GM19035 (cell line): ENCODE measurements at regions not wholly inside any gene's neighbourhood (a gene's known extent, or its start where the extent isn't known, plus 50 kb on each side); places are given as distances from the start of the nearest gene placed in this dataset.

Experiments
- ATAC-seq: cut with Tn5 transposase; IDR thresholded peaks from one replicate; pipeline ENCODE4 v1.9.1; 2021; ENCODE audit not compliant: unreplicated experiment

DNA sequence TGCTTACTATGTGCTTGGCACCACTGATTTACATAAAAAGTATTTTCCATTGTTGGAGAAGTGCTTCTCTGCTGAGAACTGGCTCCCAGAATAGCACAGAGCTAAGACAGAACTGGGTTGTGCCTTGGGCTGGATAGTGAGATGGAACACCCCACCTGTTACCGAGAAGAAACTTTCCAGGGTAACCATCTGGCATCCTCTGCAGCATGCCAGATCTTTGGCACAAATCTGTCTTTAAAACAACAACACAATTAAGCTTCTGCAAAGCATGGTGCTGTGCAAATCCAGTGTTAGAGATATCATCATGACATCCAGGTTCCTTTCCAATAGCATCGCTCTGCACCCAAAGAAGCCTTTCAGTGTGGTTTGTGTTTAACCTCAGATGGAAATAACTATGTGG, 202.5 kb upstream of the RFC3 start:
- no peak for ATAC-seq

DNA sequence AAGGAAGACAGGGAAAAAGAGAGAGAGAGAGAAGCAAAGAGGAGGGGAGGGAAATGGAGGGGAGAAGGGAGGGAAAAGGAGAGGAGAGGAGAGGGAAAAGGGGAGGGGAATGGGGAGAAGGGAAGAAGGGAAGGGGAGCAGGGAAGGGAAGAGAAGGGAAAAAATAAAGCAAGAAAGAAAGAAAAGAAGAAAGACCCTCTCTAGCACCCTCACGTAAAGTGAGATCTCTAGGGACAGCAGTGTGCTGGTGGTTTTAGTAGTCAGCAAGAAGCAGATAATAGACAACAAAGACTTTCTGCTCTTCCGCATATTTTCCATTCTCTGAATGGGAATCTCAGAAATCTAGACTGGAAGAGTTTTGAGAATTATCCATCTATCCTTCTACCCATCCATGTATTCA, 201.8 kb upstream of the RFC3 start:
- no peak for ATAC-seq

DNA sequence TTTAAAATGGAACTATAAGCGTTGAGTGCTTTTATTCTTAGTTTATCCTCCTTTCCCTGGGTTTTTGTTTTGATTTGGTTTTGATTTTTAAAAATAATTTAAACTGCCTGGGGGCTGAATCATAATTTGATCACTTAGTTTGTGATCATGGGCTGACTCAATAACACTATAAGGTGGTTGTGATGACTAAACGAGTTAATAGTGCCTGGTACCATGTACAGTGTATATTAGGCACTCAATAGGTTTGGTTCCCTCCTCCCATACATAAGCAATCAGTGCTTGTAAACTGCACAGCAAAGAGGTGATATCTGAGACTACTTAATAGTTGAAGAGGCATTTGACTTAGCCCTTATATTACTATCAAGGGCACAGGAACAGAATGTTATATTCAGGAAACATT, 200.9 kb upstream of the RFC3 start:
- no peak for ATAC-seq

DNA sequence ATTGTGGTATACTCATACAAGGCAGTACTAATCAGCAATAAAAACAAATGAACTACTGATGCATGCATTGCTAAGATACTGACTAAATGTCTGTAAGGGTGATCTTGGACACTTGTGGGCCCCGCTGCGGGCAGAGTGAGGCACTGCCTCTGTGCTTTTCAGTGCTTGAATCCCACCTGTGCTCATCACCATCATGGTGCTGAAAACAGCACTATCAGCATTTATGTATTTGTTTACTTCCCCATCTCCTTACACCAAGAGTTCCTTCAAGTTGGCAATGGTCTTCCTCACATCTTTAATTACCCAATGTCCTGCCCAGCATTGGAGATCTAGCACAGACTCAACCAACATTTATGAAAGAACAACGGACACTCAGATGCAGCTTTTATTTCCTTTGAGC, 193.7 kb upstream of the RFC3 start:
- no peak for ATAC-seq

DNA sequence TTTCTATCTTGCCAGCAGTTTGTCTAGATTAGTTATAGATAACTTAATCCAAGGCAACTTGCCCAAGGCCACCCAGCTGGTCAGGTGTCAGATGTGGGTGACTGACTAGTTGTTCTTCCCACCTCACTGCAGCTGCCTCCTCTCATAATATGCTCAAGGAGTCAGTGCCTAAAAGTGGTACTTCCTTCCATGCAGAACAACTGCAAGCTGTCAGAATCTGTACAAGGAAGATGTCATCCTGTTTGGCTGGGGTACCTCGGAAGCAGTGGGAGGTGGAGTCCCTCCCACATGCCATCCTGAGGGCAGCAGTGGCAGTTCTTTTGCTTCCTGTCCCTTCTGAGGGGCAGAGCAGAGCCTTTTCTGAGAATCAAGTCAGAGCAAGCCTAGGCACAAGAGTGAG, 193.2 kb upstream of the RFC3 start:
- ATAC-seq = no peak

DNA sequence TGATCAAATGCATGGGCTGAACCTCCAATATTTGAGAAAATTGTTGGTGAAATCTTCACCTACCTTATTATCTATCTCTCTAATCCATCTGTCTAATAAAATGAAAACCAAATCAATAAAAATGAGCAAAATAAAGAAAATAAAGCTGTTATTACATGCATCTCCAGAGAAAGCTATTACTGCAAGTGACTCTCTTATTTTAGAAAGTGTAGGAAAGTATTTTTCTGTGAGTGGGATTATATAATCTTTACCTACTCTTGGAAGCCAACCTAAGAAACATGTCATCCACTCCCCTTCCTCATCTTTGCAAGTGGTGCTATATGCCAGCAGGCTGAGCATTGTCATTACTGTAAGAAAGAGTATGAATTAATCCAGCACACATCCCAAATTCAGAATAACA, 191.5 kb upstream of the RFC3 start:
- ATAC-seq = no peak

DNA sequence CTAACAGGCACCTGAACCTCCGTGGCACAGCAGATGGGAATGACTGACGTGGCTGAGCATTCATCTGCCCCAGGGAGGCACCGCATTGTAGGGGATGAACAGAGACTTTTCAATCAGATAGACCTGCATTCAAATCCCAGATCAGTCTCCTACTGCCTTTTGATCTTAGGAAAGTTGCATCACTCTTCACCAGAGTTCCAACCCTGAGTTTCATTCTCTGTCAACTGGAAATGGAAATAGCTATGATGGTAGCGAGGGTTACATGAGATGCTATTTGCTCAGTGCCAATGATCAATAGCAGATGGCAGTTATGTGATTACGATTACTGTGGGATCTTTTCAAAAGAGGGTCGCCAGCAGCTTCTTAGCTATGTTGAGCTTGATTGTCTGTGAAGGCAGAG, 189.3 kb upstream of the RFC3 start:
- no peak for ATAC-seq

DNA sequence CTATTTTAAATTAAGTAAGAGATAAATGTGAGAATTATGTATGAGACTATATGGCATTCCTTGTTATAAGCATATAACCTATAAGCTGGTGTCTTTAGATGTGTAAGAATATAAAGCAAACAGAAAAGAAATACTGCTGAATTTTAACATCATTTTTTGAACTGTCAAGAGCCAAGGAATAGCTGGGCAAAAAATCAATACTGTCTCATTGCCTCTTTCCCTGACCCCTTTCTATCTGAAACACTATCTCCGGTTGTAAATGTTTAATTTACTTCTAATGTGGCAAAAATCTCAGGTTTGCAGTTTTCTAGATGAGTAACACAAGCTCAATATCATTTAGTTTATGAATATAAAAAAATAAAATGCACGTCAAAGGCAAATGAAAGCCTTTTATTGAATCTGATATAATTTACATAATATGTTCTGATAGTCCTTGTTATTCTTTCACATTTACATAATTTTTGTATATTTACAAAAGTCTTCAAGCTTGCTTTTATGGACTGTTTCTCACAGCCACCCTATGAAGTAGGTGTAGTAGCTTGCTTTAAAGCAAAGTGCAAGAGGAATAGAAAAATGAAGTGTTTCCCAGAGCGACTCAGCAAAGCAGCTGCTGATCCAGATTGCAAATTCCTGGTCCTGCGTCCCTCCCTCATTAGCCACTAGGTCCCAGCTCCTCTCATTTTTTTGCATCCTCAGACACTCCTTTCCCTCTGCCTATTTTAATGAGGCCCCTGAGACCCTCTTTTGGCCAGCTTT, 188.2 kb upstream of the RFC3 start:
- no peak for ATAC-seq

DNA sequence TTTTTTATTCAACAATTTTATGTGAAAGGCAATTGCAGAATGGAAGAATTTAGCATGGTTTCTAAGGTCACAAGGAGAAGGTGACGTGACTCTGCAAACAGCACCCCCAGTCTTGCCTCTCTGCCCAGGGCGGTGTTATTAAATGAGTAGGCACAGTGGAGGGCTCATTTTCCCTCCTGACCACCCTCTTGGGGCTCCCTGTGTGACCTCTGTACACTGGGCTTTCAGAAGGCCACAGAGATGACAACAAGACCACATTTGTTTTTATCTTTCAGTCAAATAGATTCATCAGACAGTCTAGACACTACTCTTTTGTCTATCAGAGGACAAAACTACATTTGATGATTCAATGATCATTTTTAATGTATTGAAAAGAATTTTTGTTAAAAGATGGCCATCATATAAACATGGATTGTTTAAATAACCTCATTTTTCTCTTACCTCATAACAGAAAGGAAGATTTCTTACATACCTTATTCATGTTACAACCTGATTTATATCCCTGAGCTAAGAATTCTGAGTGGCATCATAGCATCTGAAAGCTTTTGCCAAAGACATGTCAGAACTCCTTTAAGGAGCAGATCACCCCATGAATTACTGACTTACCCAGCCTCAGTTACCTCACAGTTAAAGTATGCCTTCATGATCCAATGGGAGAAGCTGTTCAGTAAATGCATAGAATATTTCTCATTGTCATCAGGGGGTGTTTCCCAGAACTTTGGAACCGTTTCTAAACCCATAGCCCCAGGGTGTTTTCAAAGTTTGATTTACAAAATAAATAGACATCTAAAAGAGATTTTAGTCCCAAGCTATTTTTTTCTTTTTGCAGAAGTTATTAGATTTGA, 184.0 kb upstream of the RFC3 start:
- ATAC-seq = no peak

DNA sequence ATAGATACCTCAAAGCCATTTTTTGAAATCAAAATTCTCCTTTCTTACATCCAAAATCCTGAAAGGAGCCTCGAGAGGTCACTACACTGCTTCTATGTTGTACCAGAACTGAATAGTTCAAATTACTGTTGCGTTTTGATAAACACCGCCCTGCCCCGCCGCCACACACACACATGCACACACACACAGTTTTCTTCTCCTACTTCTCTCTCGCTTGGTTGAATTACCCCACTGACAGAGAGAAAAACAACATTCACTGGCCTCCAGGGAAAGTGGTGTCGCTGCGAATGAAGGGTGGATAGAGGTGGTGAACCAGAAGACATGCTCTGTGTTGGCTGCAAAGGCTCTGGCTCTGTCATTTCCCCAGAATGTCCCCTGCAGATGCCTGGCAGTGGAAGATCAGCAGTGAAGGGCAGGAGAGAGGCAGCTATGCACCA, 183.4 kb upstream of the RFC3 start:
- ATAC-seq = no peak

DNA sequence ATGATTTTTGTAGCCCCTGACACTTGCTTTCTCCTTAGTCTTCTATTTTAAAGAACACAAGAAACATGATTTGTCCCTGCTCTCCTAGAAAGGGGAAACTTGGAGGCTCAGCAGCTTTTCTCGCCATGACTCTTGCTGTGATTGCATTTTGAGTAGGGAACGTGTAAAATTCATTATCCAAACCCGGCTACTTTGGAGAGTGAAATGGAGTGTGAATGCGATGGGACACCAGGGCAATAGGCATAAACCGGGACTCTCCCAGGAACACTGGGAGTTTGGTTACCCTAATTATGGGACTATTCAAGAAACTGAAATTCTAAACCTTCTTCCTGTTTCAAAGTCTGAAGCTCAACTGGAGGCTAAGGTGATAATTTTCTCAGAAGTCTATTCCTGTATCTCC, 181.7 kb upstream of the RFC3 start:
- ATAC-seq = no peak

DNA sequence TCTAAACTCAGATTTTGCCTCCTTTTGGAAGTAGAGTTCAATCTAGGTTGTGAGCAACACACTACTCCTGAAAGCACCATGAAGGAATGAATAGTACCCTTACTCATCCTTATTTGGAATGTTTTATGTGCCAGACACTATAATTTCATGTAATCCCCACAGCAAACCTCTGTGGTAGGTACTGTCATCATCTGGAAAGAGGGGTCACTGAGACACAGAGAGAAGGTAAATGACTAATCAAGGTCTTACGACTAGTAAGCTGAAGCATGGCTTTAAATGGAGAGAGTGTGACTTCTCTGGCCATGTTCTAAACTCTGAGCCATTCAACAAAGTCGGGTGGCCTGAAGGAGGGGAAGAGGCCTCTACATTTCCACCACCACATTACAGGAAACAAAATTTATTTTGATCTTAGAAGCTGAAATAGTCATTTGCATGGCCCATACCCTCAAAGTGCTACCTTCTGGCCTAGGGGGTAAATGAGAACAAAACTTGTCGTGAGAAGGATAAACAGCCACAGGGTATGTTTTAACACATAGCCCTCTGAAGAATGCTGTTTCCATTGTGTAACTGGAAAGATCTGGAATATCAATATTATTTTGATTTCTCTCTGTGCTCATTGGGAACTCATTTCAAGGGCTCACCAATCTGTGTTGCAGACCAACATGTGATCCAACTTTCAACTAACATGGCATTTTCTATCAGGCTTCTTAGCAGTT, 180.8 kb upstream of the RFC3 start:
- ATAC-seq = no peak

DNA sequence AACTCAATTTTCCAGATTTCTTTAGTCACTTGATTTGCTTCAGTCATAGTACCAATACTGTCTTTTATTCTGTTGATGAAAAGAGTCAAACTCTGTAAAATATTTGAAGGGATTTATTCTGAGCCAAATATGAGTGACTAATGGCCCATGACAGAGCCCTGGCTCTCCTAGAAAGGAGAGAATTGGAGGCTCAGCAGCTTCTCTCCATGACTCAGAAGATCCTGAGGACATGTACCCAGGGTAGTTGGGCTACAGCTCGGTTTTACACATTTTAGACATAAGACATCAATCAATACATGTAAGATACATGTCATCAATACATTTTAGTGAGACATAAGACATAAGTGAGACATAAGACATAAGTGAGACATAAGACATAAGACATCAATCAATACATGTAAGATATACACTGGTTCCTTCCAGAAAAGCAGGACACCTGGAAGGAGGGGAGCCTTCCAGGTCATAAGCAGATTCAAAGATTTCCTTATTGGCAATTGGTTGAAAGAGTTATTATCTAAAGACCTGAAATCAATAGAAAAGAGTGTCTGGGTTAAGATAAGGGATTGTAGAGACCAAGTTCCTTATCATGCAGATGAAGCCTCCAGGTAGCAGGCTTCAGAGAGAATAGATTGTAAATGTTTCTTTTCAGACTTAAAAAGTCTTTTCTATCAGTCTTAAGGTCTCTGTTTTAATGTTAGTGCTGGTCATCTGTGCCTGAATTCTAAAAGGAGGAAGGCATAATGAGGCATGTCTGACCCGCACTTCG, 179.8 kb upstream of the RFC3 start:
- ATAC-seq = no peak

DNA sequence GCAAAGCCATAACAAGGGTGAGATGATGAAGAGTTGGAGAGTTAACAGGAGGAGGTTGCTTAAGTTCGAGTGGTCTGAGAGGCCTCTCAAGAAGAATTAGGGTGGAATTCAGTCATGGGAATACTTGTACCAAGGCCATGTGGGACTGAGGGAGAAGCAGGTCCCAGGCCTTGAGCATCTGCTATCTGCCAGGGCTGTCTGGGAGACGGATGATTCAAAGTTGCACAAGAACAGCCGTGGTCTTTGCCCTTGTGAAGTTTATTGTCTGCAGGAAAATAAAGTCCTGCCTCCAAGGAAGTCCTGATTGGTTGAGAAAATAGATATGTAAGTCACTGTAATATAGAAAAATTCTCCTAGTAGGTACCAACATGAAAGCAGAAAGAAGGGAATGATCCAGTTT, 178.8 kb upstream of the RFC3 start:
- no peak for ATAC-seq

DNA sequence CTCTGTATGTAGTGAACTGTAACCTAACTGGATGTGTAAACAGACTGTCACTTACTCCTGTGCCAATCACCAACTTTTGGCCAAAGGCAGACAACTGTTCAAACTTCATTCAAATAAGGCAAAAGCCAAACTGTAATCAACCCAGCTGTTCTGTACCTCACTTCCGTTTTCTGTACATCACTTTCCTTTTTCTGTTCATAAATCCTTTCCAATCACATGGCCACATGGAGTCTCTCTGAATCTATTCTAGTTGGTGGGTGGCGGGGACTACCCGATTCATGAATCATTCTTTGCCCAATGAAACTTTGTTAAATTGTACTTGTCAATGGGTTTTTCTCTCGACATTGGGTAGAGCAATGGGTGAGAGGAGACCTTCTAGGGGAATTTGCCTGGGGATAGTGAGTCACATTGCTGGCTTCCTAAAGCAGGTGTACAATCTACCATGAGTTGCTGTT, 178.3 kb upstream of the RFC3 start:
- peak; percentile 72 for ATAC-seq

DNA sequence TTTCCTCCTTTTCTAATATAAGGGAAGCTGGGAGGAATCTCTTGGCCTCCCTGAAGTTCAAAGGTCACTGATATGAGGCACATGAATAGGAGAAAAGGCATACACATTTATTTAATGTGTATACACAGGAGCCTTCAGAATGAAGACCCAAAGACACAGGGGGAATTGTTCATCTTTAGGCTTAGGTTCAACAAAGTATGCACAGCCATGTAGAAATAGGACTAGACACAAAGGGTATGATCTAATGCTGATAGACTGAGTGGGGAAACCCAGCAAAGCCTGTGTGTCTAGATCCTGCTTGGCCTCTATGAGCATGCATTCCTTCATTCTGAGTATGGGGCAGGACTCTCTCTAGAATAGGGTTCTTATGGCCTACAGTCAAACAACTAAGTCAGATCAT, 177.1 kb upstream of the RFC3 start:
- ATAC-seq = no peak

DNA sequence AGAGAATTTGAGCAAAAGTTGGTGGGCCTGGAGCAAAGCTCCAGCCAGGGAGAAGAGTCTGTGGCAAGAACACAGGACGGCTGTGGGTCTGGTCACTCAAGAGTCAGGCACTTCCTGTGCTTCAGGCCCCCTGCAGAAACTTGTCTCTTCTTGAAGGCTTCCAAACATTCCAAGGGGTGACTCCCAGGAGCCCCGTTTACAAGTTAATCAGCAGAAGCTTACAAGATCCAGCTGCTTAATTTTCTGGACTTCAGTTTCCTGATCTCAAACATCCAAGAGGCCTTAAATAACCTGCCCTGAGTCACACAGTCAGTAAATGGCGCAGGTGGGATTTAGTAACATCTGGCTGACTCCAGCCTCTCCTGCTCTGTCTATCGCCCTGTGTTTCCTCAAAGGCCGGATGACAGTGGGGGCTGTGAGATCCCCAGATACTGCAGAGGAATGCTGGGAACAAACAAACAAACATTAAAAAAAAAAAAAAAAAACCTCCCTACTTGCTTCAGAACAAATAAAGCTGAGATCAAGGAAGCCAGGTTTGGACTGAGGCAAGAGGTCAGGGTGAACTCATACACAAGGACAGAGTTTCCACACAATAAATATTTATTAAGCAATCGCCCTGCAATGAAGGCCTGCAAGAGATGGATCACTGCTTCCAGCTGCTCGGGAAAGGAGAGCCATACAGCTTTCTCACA, 175.4 kb upstream of the RFC3 start:
- ATAC-seq = no peak

DNA sequence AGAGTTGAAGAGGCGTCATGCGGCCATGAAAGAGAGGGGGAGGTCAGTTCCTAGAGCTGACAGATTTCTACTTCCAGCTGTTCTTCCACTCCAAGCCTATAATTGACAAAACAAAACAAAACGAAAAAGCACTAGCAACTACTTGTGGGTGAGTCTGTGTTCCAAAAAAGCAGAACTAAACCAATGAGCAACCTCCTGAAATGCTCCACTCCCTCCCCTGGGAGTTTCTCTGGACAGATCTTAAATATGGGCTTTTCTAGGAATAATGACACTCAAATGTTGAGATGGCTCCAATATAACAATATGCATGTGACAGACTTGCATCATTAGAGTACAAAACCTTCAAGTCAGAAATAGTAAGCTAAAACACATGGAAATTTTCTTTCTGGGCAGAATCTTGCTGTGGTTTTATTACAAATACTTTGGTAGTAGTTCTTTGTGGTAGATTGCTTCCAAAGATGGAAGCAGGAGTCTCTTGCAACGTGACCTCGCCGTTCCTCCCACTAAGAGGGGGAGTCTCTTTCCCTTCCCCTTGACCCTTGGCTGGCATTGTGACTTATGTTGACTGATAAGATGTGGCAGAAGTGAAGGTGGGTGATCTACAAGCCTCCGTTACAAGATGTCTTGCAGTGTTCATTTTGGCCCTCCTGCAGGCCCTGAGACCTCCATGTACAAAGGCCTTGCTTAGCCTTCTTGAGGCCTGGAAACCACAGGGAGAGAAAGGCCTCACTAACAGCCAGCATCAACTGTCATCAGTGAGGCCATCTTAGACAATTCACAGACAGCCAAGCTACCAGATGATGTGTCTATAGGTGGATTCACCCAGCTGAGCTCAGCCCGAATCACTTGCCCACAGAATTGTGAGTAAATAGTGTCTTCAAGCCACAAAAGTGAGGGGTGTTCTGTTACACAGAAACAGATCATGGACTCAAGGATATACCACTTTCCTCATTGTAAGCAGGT, 173.1 kb upstream of the RFC3 start:
- no peak for ATAC-seq
